ENCODE measurements at regions not wholly inside any gene's neighbourhood (a gene's known extent, or its start where the extent isn't known, plus 50 kb on each side); places are given as distances from the start of the nearest gene placed in this dataset.
"Not testable (repeated sequence)": the region's sequence is repeated elsewhere in the genome, so short reads cannot be mapped to it uniquely, and the experiment has no call there.

- H3K4me1 Mint-ChIP-seq = no peaks in the 10 kb centered on the region
- H3K36me3 Mint-ChIP-seq (ENCODE audit: low read depth) = no peaks in the 10 kb centered on the region
- no peak overlapping the region for H3K27ac Mint-ChIP-seq
- no peak for DNase-seq
- H3K4me3 Mint-ChIP-seq = no peak overlapping the region
- H3K9me3 Mint-ChIP-seq = no peaks in the 10 kb centered on the region
- intact Hi-C loops (cut with micrococcal nuclease) = no loop called here
- no peaks in the 10 kb centered on the region for H3K27me3 Mint-ChIP-seq
These were observed 984.6 kb upstream of the SEMA6A start for GRCh38 chr5:117559005-117559844.

- Mint-ChIP-seq H3K4me3 (no peak overlapping the region), H3K36me3 (ENCODE audit: low read depth) (no peaks in the 10 kb centered on the region), H3K27ac (no peak overlapping the region), H3K27me3 (no peaks in the 10 kb centered on the region), H3K4me1 (no peaks in the 10 kb centered on the region), H3K9me3 (no peaks in the 10 kb centered on the region)
- no peak for DNase-seq
- intact Hi-C loops (cut with micrococcal nuclease) = no loop called here
These were observed 976.6 kb upstream of the SEMA6A start for GRCh38 chr5:117551236-117551635.

- no peaks in the 10 kb centered on the region for H3K9me3 Mint-ChIP-seq
- intact Hi-C loops (cut with micrococcal nuclease) = no loop called here
- H3K27ac Mint-ChIP-seq = no peak overlapping the region
- no peaks in the 10 kb centered on the region for H3K4me1 Mint-ChIP-seq
- no peaks in the 10 kb centered on the region for H3K36me3 Mint-ChIP-seq (ENCODE audit: low read depth)
- no peak overlapping the region for H3K4me3 Mint-ChIP-seq
- H3K27me3 Mint-ChIP-seq = no peaks in the 10 kb centered on the region
- no peak for DNase-seq
These were observed 972.6 kb upstream of the SEMA6A start for GRCh38 chr5:117547192-117547591.

- H3K4me1 Mint-ChIP-seq = no peaks in the 10 kb centered on the region
- no peaks in the 10 kb centered on the region for H3K36me3 Mint-ChIP-seq (ENCODE audit: low read depth)
- no peaks in the 10 kb centered on the region for H3K27me3 Mint-ChIP-seq
- no peak overlapping the region for H3K4me3 Mint-ChIP-seq
- H3K9me3 Mint-ChIP-seq = peaks cover 5% of the 10 kb centered on the region
- intact Hi-C loops (cut with micrococcal nuclease) = no loop called here
- no peak overlapping the region for H3K27ac Mint-ChIP-seq
- DNase-seq = no peak
These were observed 965.1 kb upstream of the SEMA6A start for GRCh38 chr5:117539692-117540091.

GRCh38 chr5:117533792-117534191 is 959.2 kb upstream of the SEMA6A start:
- intact Hi-C loops (cut with micrococcal nuclease) = no loop called here
- no peaks in the 10 kb centered on the region for H3K4me1 Mint-ChIP-seq
- no peak overlapping the region for H3K4me3 Mint-ChIP-seq
- H3K36me3 Mint-ChIP-seq (ENCODE audit: low read depth) = no peaks in the 10 kb centered on the region
- no peak for DNase-seq
- H3K27ac Mint-ChIP-seq = no peak overlapping the region
- no peaks in the 10 kb centered on the region for H3K27me3 Mint-ChIP-seq
- H3K9me3 Mint-ChIP-seq = no peaks in the 10 kb centered on the region

GRCh38 chr5:117533051-117533670 is 958.5 kb upstream of the SEMA6A start:
- H3K36me3 Mint-ChIP-seq (ENCODE audit: low read depth); H3K27me3 Mint-ChIP-seq; H3K9me3 Mint-ChIP-seq; H3K4me1 Mint-ChIP-seq; DNase-seq; H3K4me3 Mint-ChIP-seq; intact Hi-C loops (cut with micrococcal nuclease); H3K27ac Mint-ChIP-seq: not testable (repeated sequence)

GRCh38 chr5:117519957-117520500 is 945.4 kb upstream of the SEMA6A start:
- no peak overlapping the region for H3K4me3 Mint-ChIP-seq
- H3K9me3 Mint-ChIP-seq = no peaks in the 10 kb centered on the region
- intact Hi-C loops (cut with micrococcal nuclease) = no loop called here
- no peak for DNase-seq
- H3K27ac Mint-ChIP-seq = no peak overlapping the region
- H3K27me3 Mint-ChIP-seq = no peaks in the 10 kb centered on the region
- no peaks in the 10 kb centered on the region for H3K4me1 Mint-ChIP-seq
- H3K36me3 Mint-ChIP-seq (ENCODE audit: low read depth) = no peaks in the 10 kb centered on the region

- H3K36me3 Mint-ChIP-seq (ENCODE audit: low read depth) = no peaks in the 10 kb centered on the region
- intact Hi-C loops (cut with micrococcal nuclease) = no loop called here
- no peak for DNase-seq
These were observed 929.7 kb upstream of the SEMA6A start for GRCh38 chr5:117504305-117504704.

GRCh38 chr5:117497601-117498000 is 923.0 kb upstream of the SEMA6A start:
- intact Hi-C loops (cut with micrococcal nuclease) = no loop called here
- no peaks in the 10 kb centered on the region for H3K36me3 Mint-ChIP-seq (ENCODE audit: low read depth)
- H3K27me3 Mint-ChIP-seq = no peaks in the 10 kb centered on the region
- H3K9me3 Mint-ChIP-seq = no peaks in the 10 kb centered on the region
- no peak overlapping the region for H3K27ac Mint-ChIP-seq
- DNase-seq = no peak
- H3K4me3 Mint-ChIP-seq = no peak overlapping the region
- no peaks in the 10 kb centered on the region for H3K4me1 Mint-ChIP-seq

More at GRCh38 chr5:117504305-117504704, 929.7 kb upstream of the SEMA6A start:
- Mint-ChIP-seq H3K27ac (no peak overlapping the region), H3K4me3 (no peak overlapping the region), H3K27me3 (no peaks in the 10 kb centered on the region), H3K9me3 (no peaks in the 10 kb centered on the region), H3K4me1 (no peaks in the 10 kb centered on the region)

- H3K27me3 Mint-ChIP-seq = no peaks in the 10 kb centered on the region
- no peaks in the 10 kb centered on the region for H3K9me3 Mint-ChIP-seq
- no peak overlapping the region for H3K27ac Mint-ChIP-seq
- no peak overlapping the region for H3K4me3 Mint-ChIP-seq
- intact Hi-C loops (cut with micrococcal nuclease) = no loop called here
- no peaks in the 10 kb centered on the region for H3K4me1 Mint-ChIP-seq
- H3K36me3 Mint-ChIP-seq (ENCODE audit: low read depth) = no peaks in the 10 kb centered on the region
- DNase-seq = no peak
These were observed 922.2 kb upstream of the SEMA6A start for GRCh38 chr5:117496801-117497200.

GRCh38 chr5:117494188-117494587 is 919.6 kb upstream of the SEMA6A start:
- no peaks in the 10 kb centered on the region for H3K36me3 Mint-ChIP-seq (ENCODE audit: low read depth)
- no peak overlapping the region for H3K27ac Mint-ChIP-seq
- DNase-seq = no peak
- no peaks in the 10 kb centered on the region for H3K27me3 Mint-ChIP-seq
- intact Hi-C loops (cut with micrococcal nuclease) = no loop called here
- H3K4me3 Mint-ChIP-seq = no peak overlapping the region
- no peaks in the 10 kb centered on the region for H3K9me3 Mint-ChIP-seq
- H3K4me1 Mint-ChIP-seq = no peaks in the 10 kb centered on the region

- no peaks in the 10 kb centered on the region for H3K27me3 Mint-ChIP-seq
These were observed 914.4 kb upstream of the SEMA6A start for GRCh38 chr5:117488976-117489500.

GRCh38 chr5:117487556-117487955 is 912.9 kb upstream of the SEMA6A start:
- Mint-ChIP-seq H3K9me3 (no peaks in the 10 kb centered on the region), H3K4me3 (no peak overlapping the region), H3K36me3 (ENCODE audit: low read depth) (no peaks in the 10 kb centered on the region), H3K4me1 (no peaks in the 10 kb centered on the region), H3K27ac (no peak overlapping the region), H3K27me3 (no peaks in the 10 kb centered on the region)
- no peak for DNase-seq
- intact Hi-C loops (cut with micrococcal nuclease) = no loop called here

More at GRCh38 chr5:117488976-117489500, 914.4 kb upstream of the SEMA6A start:
- no peak overlapping the region for H3K27ac Mint-ChIP-seq
- no peaks in the 10 kb centered on the region for H3K9me3 Mint-ChIP-seq
- H3K36me3 Mint-ChIP-seq (ENCODE audit: low read depth) = no peaks in the 10 kb centered on the region
- H3K4me3 Mint-ChIP-seq = no peak overlapping the region
- intact Hi-C loops (cut with micrococcal nuclease) = no loop called here
- no peak for DNase-seq
- H3K4me1 Mint-ChIP-seq = no peaks in the 10 kb centered on the region

GRCh38 chr5:117486879-117487391 is 912.3 kb upstream of the SEMA6A start:
- intact Hi-C loops (cut with micrococcal nuclease) = no loop called here
- DNase-seq = no peak
- H3K4me3 Mint-ChIP-seq = no peak overlapping the region
- no peaks in the 10 kb centered on the region for H3K4me1 Mint-ChIP-seq
- H3K36me3 Mint-ChIP-seq (ENCODE audit: low read depth) = no peaks in the 10 kb centered on the region
- no peaks in the 10 kb centered on the region for H3K9me3 Mint-ChIP-seq
- H3K27me3 Mint-ChIP-seq = no peaks in the 10 kb centered on the region
- no peak overlapping the region for H3K27ac Mint-ChIP-seq

Measured in activated CD4-positive, alpha-beta T cell treated with anti-CD3 and anti-CD28 coated beads, Interleukin-2, amount 10 ng/mL, durations not matched to agents 24 days and 14 days (primary cell).